Spleen (tissue), 7 donors: ENCODE measurements at regions not wholly inside any gene's neighbourhood (a gene's known extent, or its start where the extent isn't known, plus 50 kb on each side); places are given as distances from the start of the nearest gene placed in this dataset.

Experiments
- POLR2A ChIP-seq, 3 donors: fragments of 450-650 bp; IDR thresholded peaks; one replicate each; pipeline ENCODE4 v1.5.1; 2017; ENCODE audit warnings: antibody characterized with exemption in 3 of 3, mild to moderate bottlenecking in 1 of 3
- TF ChIP-seq, protein P1 (sequence below), 11 experiments: fragments of 200-600 bp in 7 of 11; fragments of 450-650 bp in 4 of 11; sonication (generic) in 4 of 11; IDR thresholded peaks in 8 of 11; conservative IDR thresholded peaks in 3 of 11; 1 replicate in 7 of 11; 2 replicates in 4 of 11; pipeline versions ENCODE4 v1.4.0 to v1.8.0; 2016 to 2021; ENCODE audit warnings: antibody characterized with exemption in 11 of 11, inconsistent platforms in 4 of 11, mild to moderate bottlenecking in 1 of 11
- donor health status: DM: no; HTN: no; CAD: no; lungs with moderate emphysema.
- donor health status: DM: no; HTN: no; CAD: no.
- donor health status: DM: no; HTN: no; CAD: no.

GRCh38 chr15:96222981-96223380 lies 107.5 kb upstream of the NR2F2 start:
- TF ChIP-seq, protein P1, sequence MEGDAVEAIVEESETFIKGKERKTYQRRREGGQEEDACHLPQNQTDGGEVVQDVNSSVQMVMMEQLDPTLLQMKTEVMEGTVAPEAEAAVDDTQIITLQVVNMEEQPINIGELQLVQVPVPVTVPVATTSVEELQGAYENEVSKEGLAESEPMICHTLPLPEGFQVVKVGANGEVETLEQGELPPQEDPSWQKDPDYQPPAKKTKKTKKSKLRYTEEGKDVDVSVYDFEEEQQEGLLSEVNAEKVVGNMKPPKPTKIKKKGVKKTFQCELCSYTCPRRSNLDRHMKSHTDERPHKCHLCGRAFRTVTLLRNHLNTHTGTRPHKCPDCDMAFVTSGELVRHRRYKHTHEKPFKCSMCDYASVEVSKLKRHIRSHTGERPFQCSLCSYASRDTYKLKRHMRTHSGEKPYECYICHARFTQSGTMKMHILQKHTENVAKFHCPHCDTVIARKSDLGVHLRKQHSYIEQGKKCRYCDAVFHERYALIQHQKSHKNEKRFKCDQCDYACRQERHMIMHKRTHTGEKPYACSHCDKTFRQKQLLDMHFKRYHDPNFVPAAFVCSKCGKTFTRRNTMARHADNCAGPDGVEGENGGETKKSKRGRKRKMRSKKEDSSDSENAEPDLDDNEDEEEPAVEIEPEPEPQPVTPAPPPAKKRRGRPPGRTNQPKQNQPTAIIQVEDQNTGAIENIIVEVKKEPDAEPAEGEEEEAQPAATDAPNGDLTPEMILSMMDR (IDR thresholded peaks at IDR 0.05 in 8 of 11, conservative IDR thresholded peaks at IDR 0.05 in 3 of 11): no peak
- no peak for TF ChIP-seq POLR2A (IDR thresholded peaks at IDR 0.05)
